ENCODE measurements at regions not wholly inside any gene's neighbourhood (a gene's known extent, or its start where the extent isn't known, plus 50 kb on each side); places are given as distances from the start of the nearest gene placed in this dataset.

DNA sequence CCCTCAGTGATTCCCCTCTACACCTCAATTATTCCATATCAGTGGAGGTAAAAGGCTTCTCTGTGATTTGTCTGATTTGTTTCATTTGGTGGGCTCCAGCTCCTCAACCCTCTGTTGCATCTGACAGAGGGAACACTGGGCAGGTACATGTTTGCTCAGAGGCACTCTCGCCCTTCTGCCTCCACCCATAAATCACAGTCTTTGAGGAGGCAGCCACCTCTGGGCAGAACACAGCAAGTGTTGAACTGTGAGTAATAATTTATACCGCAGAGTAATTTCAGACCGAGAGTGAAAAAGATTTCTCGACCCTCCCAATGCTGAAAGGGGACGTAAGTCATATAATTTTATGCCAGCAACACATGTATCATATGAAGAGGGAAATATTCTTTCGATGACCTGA lies 330.1 kb upstream of the PBX1 start:
- TF ChIP-seq, protein P1, sequence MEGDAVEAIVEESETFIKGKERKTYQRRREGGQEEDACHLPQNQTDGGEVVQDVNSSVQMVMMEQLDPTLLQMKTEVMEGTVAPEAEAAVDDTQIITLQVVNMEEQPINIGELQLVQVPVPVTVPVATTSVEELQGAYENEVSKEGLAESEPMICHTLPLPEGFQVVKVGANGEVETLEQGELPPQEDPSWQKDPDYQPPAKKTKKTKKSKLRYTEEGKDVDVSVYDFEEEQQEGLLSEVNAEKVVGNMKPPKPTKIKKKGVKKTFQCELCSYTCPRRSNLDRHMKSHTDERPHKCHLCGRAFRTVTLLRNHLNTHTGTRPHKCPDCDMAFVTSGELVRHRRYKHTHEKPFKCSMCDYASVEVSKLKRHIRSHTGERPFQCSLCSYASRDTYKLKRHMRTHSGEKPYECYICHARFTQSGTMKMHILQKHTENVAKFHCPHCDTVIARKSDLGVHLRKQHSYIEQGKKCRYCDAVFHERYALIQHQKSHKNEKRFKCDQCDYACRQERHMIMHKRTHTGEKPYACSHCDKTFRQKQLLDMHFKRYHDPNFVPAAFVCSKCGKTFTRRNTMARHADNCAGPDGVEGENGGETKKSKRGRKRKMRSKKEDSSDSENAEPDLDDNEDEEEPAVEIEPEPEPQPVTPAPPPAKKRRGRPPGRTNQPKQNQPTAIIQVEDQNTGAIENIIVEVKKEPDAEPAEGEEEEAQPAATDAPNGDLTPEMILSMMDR (conservative IDR thresholded peaks at IDR 0.05), result no peak
- TF ChIP-seq ZFX (IDR thresholded peaks at IDR 0.05), result no peak
